ENCODE measurements at regions not wholly inside any gene's neighbourhood (a gene's known extent, or its start where the extent isn't known, plus 50 kb on each side); places are given as distances from the start of the nearest gene placed in this dataset.

- TF ChIP-seq TAF1 (IDR thresholded peaks at IDR 0.05; ENCODE audit: low read depth, low read length) (no peak), BRCA1 (IDR thresholded peaks at IDR 0.05; ENCODE audit: low read depth, low read length) (no peak), RFX5 (IDR thresholded peaks at IDR 0.05; ENCODE audit: borderline replicate concordance, low read depth, low read length) (no peak)
These were observed 338.2 kb upstream of the THRB start (continued) for GRCh38 chr3:24832891-24833290.

All from H1 (cell line).